Daoy (cell line): ENCODE measurements at regions not wholly inside any gene's neighbourhood (a gene's known extent, or its start where the extent isn't known, plus 50 kb on each side); places are given as distances from the start of the nearest gene placed in this dataset.

Experiments
- DNase-seq: peaks from one replicate; pipeline ENCODE4 v3.0.0-alpha.2; 2015; ENCODE audit warnings: low read depth

DNA sequence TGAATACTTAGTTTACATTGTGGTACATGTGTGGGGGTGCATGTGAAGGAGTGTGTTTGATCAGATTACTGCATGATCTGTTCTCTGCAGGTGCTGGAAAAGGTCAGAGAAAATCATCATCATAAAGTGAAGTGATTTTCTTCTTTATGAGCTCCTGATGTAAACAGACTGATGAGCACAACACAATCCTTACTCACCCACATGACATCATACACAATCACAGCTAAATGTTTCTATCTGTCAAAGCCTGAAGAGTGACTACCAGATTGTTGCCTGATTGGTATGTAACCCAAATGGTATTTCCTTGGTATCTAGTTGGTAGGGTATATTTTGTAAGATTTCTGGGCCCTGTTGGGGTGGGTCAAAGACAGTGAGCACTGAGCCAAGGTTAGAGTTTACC lies 270.8 kb downstream of the FOXG1 start:
- no peak for DNase-seq

DNA sequence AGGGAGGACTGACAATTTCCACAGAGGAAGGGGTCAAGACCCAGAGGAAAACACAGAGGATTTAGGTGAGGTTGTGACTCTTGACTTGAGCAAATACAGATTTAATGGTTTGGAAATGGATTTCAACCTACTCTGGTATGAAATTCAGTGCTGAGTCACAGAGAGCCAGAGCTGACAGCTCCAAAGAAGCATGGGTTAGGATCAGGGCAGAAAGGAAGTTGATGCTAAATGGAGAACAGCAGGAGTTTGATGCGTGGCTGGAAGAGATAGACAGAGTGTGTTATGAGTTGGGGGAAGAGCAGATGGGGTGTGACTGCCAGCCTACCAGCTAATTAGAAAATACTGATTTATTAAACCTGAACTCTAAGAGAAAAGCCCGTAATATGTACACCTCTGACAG lies 272.6 kb downstream of the FOXG1 start:
- peak; percentile 7 for DNase-seq

DNA sequence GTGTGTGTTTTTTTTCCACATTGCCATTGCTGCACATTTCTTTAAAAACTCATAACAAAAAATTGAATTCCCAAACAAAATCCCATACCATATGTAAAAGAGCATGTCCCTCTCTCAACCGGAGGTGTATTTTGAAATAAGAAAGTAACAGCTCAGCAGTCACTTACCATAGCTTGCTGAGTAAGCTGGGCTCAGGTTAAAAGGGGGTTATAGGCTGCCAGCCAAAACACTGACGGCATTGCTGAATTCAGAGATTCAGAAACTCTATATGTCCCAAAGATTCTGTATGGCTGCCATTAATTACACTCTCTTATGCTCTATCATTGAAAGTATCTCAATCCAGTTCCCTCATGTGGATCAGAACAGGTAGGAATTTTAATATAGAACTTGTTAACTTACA lies 276.0 kb downstream of the FOXG1 start:
- no peak for DNase-seq

DNA sequence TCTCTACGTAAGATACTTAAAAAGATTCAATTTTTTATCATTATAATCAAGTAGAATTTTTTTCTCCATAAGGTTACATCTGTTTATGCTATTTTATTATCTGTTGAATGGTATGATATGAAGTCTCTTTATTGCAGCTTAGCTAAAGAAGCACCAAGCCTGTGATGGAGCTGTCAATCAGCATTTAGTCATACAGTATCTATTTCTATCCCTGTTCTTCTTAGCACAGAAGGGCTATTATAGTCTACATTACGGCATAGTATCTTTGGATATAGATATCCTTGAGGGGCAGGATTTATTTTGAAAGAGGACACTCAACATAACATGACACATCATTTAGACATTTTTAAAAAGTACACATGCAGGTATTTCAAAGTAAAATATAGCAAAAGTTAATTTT lies 277.1 kb downstream of the FOXG1 start:
- no peak for DNase-seq

DNA sequence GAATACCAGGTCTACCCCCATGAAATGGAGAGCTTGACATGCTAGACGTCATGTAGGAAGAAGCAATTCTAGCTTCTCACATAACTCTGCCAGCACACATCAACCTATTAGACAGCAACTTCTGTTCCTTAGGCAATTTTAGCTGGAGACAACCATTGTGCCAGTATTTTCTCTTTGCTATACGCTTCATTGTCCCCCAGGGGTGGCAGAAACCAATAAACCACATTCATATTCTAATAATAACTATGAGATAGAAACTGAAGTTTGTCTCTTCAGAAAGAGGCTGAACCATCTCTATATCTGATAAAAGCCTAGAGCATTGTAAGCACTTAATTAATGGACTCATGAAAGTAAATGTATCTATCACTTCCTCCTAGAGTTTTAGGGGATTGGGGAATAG lies 278.6 kb downstream of the FOXG1 start:
- DNase-seq: no peak

DNA sequence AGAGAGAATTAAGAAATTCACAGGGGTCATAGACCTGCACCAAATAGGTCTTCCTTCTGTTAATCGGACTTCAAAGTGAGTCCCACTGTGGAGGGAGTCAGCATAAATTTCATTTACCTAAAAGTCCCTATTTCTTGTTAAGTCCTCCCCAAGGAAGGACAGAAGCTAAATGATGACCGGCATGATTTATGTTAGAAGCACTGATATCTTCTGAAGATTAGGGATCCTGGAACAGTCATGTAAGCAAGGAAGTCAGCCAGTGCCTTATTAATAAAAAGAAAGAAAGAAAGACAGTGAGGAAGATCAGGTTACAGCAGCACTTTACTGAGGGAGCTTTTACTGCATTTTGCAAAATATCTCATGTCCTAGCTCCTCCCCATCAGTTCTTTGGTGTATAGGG lies 287.5 kb downstream of the FOXG1 start:
- no peak for DNase-seq

DNA sequence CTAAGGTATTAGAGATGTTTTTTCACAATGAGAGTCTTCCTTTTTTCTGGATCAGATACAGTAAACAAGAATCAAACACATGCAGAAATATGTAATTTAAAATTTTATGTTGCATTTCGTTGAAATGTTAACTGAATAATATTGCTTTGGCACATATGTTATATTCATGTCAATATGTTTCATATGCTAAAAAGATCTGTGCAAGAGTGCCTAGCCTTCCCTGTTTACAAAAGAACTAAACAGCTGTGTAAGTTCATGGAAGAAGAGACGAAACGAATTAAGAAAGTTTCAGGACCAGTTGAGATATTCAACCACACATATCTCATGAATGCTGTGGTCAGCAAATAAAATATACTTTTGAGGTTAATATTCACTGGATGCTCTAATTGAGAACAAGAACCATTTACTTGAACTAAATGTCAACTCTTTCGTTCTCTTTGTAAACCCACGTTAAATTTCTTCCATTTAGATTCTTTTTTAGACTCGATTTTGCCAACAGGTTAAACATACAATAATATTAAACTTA lies 289.5 kb downstream of the FOXG1 start:
- DNase-seq: no peak

DNA sequence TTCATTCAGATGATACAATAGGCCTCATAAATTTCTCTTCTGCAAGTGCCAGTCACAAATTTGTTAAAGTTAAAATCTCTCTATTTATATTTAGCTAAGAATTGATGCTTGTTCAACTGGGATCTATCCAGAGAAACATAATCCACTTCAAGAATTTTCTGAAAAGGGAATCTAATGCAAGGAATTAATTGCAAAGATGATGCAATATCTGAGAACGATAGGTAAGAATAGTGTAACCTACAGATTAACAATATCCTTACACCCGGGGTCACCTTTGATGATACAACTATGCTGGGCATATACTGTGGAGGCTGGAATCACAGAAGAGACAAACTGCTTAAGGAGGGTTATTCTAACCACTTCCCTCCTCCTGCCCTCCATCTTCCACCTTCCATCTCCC lies 295.1 kb downstream of the FOXG1 start:
- no peak for DNase-seq

DNA sequence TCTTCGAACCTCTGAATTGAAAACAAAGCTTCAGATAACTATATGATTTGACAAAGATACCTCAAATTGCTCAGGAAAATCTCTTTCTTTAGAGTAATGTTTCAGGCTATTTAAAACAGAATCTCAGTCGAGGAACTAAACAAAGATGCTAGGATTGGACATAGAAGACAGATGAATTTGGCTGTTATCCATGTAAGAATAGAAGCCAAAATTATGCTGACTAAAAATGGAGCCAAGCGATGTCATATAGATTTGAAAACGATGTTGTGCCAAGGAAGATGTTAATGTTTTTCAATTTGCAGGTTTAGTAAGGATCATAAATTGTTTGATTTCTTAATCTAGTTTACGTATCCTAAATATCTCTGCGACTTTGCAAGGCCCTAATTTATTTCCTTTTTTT lies 295.9 kb downstream of the FOXG1 start:
- DNase-seq: no peak

DNA sequence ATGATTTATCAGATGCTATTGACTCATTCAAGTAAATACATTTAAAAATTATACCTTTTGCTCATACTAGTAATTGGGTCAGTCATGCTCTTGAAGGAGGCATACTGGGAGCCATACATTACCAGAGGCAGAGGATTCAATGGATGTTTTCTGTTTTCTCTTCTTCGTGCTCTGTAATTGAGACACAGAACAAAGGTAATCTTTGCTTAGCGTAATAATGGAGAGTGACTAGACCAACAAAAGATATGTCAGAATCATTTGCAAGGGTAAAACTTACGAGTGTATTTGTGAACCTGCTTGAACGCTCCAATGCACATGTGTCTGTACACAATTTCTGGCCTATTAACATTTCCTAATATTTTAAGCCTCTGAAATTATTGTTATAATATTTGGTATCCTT lies 296.4 kb downstream of the FOXG1 start:
- no peak for DNase-seq

DNA sequence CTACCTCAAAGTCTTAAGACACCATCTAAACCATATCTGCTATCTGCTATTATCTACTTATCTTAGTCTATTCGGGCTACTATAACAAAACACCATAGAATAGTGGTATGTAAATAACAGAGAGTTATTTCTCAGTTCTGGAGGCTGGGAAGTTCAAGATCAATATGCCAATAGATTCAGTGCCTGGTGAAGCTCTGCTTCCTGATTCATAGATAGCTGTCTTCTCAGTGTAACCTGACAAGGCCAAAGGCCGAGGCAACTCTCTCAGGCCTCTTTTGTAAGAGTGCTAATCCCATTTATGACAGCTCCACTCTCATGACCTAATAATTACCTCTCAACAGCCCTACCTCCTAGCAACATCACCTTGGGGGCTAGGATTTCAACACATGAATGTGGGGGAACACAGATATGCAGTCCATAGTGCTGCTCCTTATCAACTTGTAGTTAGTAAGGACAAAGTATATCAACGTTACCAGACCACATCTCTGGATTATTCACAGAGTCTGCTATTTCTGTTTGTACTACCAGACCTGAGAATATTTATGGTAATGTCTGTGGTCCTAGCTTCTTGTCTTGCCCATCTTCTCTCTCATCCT lies 297.8 kb downstream of the FOXG1 start:
- DNase-seq: no peak

DNA sequence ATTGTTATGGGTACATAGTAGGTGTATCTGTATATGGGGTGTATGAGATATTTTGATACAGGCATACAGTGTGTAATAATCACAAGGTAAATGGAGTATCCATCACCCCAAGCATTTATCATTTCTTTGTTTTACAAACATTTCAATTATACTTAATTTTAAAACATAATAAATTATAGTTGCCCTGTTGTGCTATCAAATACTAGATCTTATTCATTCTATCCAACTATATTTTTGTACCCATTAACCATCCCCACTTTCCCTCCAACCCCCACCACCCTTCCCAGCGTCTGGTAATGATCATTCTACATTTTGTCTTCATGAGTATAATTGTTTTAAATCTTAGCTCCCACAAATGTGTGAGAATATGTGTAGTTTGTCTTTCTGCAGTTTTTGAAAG lies 302.6 kb downstream of the FOXG1 start:
- no peak for DNase-seq

DNA sequence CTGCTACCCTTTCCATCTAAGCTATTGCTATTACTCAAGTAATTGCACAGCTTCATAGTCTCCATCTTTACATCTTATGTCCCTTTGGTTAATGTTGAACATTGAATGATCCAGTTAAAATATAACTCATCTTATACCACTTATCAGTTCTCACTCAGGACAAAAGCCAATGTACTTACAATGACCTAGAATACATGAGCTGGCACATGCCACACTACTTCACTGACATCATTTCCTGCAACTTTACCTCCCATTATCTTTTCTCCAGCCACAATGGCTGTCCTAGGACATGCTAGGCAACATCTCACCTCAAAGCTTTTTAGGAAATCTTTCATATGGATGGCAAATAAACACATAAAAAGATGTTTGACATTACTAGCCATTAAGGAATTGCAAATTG lies 309.2 kb downstream of the FOXG1 start:
- peak; percentile 9 for DNase-seq

DNA sequence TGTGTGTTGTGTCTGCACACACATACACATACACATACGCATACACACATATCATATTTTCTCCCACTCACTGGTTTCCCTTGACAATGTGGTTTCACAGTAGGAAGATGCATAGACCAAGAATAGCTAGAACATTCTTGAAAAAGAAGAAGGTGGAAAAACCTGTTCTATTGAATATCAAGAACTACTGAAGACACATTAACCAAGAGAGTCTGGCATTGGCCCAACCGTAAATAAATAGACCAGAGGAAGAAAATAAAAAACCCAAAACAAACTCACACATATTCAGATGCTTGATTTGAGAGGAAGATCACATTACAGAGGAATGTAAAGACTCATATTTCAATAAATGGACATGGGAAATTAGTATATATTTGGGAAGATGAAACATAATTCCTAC lies 311.3 kb downstream of the FOXG1 start:
- no peak for DNase-seq

DNA sequence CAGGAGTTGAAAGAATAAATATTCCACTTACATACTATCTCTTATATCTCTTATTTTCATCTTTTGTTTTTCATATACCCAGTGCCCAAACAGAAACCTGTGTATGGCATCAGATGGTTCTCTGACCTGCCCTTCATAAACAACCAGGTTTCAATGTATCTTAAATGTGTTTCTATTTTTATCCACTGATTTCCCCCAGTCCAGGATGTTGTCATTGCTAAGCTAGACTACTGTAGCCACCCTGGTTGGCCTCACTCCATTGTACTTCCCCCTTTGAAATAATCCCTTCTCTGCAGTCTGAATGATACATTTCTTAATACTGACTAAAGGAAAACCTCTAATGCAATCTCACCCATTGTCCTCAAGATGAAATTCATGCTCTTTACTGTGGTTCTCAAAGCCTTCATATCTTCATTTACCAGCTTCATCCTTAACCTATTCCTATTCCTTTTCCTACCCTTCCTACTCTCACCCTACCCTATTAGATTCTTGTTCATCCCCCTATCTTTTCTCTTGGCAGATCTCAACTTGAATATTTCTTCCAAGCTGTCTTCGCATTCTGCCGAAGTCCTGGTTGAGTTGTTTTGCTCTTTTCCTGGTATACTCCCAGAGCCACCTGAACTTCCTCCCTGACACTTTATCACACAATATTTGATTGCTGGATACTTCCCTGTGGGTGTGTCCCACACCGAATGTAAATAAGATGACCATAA lies 312.4 kb downstream of the FOXG1 start:
- no peak for DNase-seq

DNA sequence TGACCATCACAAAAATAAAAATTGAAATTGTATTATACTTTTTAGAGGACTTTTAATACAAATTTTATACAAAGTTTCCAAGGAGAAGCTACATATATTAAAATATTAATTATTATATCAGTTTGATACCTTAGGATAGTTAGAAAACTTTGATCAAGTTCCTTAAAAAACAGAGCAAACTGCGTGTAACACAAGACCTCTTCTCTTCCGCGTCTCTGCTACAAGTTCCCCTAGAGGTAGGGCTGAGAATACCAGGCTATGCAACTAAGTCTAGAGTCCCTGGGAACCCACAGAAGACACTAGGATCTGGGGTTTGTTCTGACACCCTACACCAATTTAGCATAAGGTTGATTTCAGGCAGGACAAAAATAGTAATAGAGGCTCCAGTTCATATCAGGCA lies 319.0 kb downstream of the FOXG1 start:
- DNase-seq: no peak

DNA sequence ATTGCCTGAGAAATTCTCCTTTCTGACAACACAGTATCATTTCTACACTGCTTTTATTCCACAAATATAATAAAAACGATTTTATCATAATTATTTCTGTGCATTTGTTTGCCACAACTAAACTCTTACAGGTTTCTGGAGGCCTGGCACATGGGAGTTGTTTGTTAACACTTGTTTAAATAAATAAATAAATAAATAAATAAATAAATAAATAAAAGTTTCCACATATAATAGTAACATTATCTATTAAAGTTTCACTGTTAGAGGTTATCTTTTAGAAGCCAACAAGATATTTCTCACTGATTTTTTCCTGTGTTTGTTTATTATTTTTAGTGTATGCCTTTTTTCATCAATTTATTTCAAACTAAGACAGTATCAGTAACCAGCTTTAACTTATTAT lies 323.3 kb downstream of the FOXG1 start:
- no peak for DNase-seq

DNA sequence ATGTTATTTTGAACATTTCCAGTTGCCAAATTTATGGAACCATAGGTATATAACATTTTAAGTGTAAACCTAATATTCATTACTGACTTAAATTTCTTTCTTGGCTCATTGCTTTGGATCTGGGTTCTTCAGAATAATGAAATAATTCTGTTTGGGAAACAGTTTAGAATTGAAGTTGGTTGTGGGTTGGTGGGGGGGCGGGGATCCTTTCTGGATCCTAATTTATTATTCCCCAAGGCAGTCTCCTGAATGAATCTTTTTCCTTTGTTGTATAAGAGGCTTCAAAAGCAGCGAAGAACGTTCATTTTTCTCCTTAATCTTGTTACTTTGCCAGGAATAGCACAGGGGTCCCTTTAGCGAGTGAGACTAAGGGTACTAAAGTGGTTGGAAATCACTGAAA lies 325.5 kb downstream of the FOXG1 start:
- DNase-seq: no peak

DNA sequence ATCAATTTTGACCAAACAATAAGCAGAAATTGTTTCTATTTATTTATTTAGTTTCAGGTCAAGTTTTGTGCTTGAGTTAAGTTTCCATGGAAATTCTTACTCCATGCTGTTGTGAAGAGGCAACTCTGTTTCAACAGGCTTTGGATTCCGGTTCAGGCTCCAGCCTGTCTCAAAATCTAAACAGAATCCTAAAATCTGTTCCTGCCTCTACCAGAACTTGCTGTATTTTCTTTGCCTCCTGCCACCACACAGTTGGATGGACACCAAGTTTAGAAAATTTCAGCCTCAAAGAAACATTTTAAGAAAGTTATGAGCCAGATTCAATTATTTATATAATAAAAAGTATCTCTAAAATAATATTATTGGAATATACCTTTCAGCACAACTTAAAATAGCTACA lies 330.9 kb downstream of the FOXG1 start:
- no peak for DNase-seq

DNA sequence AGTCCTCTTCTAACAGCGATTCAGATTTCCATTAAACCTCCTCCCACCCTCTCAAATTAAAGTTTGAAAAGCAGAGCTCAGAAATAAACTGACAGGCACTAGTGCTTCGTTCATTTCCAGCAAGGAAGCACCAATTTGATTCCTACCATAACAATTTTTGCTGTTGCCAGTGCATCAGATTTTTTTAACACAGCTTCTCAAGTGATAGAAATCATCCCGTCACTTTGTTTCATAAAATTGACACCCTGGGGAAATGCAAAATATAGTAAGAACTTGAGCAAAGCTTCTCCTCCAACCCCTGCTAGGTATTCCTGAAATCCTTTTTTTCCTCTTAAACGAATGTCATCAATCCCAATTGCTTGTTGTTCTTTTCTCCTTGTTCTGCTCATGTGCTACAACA lies 332.1 kb downstream of the FOXG1 start:
- DNase-seq: no peak

DNA sequence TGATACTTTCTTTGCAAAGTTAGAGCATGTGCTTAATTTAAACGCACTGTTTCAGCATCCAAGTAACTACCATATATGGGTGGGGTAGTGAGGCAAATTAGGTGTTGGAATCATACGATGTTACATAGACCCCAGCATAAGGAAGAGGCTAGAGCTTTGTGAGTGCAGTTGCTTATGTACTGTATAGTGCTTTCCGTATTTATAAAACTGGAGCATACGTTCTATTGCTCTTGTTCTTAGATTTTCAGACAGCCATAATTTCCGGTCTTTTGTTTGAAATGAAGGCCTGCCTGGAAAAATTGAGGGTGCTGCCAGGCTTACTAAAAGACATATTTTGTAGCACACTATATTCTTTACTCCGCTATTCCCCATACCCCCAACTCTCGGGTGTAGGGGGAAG lies 335.7 kb downstream of the FOXG1 start:
- DNase-seq: no peak

DNA sequence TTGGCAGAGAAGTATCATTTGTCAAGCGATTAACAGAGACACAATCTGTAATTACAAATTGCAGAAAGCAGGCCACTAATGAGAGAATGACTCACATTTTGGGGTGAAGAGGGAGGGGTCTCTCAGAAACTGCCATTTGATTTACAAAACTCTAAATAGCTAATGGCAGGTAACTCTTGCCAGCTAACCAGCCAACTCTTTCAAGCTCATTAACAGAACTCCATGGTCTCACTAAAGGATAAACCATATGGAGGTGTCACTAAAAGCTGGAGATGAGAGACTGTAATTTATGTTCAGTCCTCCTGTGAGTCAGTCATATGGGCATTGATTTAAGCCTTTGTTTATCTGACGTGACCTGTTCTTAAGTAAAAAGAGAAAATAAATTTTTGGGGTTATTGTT lies 336.4 kb downstream of the FOXG1 start:
- no peak for DNase-seq

DNA sequence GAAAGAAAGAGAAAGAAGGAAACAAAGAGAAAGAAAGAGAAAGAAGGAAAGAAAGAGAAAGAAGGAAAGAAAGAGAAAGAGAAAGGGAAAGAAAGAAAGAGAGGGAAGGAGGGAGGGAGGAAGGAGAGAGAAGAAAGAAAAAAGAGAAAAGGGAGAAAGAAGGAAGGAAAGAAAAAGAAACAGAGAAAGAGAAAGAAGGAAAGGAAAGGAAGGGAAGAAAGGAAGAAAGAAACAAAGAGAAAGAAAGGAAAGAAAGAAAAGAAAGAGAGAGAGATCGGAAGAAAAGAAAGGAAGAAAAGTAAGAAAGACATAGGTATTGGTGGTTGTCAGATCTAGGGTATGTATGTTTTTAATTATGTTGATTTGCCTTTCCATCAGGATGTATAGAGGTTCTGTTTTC lies 342.3 kb downstream of the FOXG1 start:
- DNase-seq: no peak

DNA sequence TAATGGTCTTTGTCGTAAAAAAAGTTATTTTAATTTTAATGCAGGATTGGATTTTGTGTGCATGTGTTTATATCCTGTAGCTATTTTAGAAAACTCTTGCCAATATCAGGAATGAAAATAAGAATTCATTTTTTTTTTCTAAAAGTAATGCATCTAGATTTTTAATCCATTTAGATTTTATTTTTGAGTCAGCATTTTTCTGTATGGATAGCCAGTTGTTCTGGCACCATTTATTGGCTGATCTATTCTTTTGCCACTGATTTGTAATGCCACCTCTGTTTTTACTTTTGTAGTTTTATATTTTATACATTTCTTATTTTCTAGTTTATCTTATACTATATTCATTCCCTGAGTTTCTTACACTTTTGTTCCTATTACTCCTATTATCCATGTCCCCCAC lies 343.0 kb downstream of the FOXG1 start:
- DNase-seq: no peak
